ENCODE measurements at regions not wholly inside any gene's neighbourhood (a gene's known extent, or its start where the extent isn't known, plus 50 kb on each side); places are given as distances from the start of the nearest gene placed in this dataset.
"Not testable (repeated sequence)": the region's sequence is repeated elsewhere in the genome, so short reads cannot be mapped to it uniquely, and the experiment has no call there.

GRCh38 chr14:41280745-41281144 lies 325.9 kb upstream of the LRFN5 start:
- peak; percentile 44 for DNase-seq

- no peak for DNase-seq
Observed at GRCh38 chr14:41277450-41277849, 329.2 kb upstream of the LRFN5 start.

DNA sequence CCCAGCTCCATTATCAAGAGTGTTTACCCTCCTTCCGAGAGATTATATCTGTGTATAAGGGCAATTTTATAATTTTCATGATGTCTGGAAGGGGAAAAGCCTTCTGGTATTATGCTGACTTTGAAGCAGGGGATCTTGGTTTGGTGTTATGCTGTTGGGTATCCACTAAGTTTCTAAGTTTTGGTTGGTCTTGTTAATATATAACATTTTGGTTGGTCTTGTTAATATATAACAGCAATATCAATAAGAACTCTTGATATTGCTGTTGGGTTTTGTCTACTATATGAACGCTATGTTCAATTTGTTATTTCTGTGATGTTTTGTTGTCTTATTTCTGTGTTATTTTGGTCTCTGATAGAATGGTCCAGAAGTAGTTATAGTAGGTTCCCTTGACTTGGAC lies 349.2 kb upstream of the LRFN5 start:
- DNase-seq: no peak

- no peak for DNase-seq
Observed at GRCh38 chr14:41235466-41235865, 371.2 kb upstream of the LRFN5 start.

DNA sequence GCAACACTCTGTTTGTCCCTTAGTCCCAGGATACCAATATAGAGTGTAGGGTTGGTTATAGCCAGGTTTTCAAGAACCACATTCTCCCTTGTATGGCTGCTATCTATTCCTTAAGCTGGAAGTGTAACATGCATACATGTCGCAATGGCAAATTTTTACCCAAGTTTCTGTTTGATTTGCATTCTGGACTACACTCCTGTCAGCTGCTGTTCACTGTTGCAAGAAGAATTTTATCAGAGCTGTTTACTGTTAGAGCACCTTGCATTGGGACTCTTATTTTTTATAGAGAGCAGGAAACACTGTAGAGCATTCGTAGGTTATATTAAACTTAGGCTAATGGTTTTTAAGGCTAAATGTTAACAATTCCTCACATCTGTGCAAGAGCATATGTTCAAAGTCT lies 376.0 kb upstream of the LRFN5 start:
- no peak for DNase-seq

- DNase-seq: no peak
Observed at GRCh38 chr14:41229824-41230223, 376.9 kb upstream of the LRFN5 start.

GRCh38 chr14:41225433-41225832 lies 381.2 kb upstream of the LRFN5 start:
- no peak for DNase-seq

DNA sequence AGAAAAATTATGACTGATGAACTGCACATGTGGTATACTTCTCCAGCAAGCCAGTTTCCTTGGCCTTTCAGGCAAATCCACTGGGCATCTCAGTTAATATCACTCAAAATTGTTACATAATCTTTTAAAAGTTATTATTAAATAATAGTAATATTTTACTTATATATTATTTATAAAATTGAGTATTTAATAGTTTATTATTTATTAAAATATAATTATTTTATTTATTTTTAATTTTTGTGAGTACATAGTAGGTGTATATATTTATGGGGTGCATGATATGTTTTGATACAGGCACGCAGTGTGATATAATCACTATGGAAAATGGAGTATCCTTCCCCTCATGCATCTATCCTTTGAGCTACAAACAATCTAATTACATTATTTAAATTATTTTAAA lies 384.1 kb upstream of the LRFN5 start:
- DNase-seq: no peak

DNA sequence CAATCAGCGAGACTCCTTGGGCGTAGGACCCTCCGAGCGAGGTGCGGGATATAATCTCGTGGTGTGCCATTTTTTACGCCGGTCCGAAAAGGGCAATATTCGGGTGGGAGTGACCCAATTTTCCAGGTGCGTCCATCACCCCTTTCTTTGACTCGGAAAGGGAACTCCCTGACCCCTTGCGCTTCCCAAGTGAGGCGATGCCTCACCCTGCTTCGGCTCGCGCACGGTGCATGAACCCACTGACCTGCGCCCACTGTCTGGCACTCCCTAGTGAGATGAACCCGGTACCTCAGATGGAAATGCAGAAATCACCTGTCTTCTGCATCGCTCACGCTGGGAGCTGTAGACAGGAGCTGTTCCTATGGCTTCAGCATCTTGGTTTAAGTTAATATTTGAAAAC lies 391.7 kb upstream of the LRFN5 start:
- DNase-seq: not testable (repeated sequence)

DNA sequence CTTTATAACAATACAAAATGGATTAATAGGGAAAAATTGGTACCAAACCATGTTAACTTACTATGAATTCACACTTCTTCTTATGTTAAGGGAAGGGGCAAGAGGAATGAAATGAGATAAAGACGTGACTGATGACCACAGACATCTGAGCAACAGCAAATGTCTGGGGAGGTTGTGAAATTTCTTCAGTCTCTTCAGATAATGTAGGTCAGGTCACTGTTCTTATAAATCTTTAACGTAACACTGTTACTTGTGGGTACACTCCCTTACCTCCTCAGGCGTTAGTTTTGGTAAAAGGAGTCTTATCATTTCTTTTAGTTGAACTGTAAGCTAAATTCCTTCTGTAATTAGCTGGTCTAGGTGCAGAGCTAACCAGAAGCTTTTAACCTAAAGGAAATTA lies 405.0 kb upstream of the LRFN5 start:
- DNase-seq: no peak

- DNase-seq: no peak
Observed at GRCh38 chr14:41187868-41188267, 418.8 kb upstream of the LRFN5 start.

- no peak for DNase-seq
Observed at GRCh38 chr14:41171045-41171444, 435.6 kb upstream of the LRFN5 start.

GRCh38 chr14:41167040-41167439 lies 439.6 kb upstream of the LRFN5 start:
- no peak for DNase-seq

DNA sequence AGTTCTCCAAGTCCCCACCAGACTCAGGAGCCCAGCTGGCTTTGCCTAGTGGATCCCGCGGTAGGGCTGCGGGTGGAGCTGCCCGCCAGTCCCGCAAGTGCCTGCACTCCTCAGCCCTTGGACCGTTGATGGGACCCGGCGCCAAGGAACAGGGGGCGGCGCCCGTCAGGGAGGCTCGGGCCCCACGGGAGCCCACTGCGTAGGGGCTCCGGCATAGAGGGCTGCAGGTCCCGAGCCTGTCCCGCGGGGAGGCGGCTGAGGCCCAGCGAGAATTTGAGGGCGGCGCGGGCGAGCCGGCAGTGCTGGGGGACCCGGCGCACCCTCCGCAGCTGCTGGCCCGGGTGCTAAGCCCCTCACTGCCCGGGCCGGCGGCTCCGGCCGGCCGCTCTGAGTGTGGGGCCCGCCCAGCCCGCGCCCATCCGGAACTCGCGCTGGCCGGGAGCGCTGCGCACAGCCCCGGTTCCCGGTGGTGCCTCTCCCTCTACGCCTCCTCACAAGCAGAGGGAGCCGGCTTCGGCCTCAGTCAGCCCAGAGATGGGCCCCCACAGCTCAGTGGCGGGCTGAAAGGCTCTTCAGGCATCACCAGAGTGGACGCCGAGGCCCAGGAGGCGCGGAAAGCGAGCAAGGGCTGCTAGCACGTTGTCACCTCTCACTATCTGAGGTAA lies 452.4 kb upstream of the LRFN5 start:
- DNase-seq: no peak

DNA sequence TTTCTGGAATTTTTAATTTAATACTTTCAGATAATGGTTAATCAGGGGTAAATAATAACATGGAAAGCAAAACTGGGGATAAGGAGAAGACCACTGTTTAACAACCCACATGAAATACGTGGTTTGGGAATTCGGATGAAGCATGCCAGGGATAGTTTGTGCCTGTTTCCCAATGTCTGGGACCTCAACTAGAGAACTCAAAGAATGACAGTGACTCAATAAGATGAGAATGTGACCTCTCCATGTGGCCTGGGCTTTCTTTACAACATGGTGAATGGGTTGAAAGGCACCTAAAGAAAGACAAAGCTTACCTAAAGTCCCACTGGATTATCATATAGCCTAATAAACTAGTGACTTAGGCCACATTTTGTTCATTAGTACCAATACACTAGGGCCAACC lies 460.3 kb upstream of the LRFN5 start:
- DNase-seq: no peak

- DNase-seq: no peak
Observed at GRCh38 chr14:41144370-41144769, 462.3 kb upstream of the LRFN5 start.

DNA sequence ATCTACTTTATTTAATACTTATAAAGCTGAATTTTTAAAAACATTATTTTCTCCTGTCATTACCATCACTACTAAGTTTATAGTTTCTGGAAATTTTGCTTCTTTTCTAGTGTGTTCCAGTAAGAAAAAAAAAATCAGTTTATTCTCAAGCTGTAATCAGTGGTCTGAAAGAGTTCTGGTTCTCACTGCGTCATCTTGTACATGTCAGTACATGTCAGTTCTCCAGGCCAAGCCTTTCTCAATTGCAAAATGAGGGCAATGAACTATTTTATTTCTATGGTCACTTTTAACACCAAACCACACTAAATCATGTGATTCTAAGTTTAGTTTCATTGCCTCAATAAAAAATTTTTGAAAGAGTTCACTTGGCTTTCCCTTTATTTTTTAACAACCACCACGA lies 468.9 kb upstream of the LRFN5 start:
- no peak for DNase-seq

- DNase-seq: no peak
Observed at GRCh38 chr14:41130274-41130673, 476.4 kb upstream of the LRFN5 start.

- DNase-seq: no peak
Observed at GRCh38 chr14:41120402-41120801, 486.3 kb upstream of the LRFN5 start.

DNA sequence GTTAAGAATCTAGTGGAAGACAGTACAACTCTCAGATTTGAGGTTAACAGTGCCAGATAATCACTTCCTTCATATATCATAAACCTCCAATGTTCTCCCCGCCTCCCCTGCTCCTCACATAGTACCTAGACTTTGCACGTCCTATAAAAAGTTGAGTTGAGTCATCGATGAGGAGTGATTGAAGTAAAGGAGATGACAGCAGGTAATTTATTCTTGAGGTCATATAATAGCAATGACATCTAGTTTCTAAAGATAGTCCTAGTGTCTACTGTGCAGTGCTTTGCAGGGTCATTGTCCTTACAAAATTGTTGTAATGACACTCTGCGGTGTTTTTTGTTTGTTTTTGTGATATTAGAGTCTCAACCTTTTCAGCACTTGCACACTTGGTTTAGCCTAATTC lies 510.5 kb upstream of the LRFN5 start:
- no peak for DNase-seq

DNA sequence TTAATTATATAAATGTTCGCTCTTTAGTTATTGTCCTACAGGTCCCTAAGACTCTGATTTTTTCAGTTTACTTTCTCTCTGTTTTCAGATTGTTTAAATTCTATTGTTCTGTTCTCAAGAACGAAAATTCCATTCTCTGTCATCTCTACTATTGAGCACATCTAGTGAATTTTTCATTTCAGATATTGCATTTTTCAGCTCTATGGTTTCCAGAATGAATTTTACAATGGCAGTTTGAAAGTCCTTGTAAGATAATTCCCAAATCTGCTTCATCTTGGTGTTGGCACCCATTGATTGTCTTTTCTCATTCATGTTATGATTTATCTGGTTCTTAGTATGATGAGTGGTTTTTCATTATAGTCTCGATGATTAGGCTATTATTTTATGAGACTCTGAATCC lies 519.6 kb upstream of the LRFN5 start:
- DNase-seq: no peak

DNA sequence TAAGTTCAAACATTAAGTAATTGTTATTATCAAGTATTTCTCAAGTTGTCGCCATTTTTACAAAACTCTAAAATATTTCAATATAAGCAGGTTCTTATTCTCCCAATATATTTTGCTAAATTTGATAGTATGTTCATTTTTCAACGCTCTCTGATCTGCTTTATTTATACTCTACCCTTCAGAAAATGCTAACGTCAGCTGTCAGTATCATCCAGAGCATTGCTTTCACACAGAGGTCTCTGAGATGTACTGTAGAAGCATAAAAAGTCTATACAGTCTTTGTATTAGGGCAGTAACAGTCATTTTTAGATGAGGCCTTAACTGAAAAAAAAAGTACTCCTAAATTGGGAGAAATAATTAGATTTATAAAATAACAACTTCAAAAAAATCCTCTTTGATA lies 533.1 kb upstream of the LRFN5 start:
- DNase-seq: no peak

- DNase-seq: no peak
Observed at GRCh38 chr14:41072776-41073175, 533.9 kb upstream of the LRFN5 start.

GRCh38 chr14:41071351-41071750 lies 535.3 kb upstream of the LRFN5 start:
- DNase-seq: no peak

DNA sequence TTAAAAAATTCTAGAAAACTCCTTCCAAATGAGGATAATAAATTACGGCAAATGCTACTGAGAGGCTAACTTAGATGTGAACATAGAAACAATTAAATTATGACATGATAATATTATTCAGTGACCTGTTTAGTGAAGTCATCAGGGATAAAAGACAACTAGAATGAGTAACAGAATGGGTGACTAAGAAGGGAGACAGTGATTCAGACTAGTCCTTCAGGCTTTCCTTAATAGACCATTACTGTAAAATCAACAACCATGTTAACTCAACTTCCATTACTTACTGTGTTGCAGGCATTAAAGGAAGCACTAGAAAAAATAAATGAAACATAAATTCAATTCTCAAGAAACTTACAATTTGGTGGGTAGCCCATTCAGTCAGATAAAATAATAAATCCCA lies 543.9 kb upstream of the LRFN5 start:
- DNase-seq: no peak

DNA sequence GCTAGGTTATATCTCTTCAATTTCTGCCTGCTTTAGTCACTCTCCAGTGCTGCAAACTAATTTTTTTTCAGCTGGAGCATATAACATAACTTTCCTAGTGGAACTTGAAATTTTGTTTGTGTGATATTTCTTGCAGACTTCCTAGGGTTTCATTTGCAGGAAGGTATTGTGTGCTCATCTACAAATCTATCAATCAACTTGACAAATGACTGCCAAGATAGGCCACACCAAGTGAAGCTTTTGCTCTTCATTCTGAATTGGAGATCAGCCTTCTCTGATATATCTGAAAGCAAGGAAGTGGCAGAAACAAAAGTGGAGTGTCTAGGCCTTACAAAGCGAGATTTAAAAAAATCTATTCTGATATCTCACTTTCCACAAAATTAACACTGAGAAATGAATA lies 551.1 kb upstream of the LRFN5 start:
- no peak for DNase-seq

Data from NCI-H1092 treated with DMSO at 0.1 percent for 48 hours (cell line).